ENCODE measurements at regions not wholly inside any gene's neighbourhood (a gene's known extent, or its start where the extent isn't known, plus 50 kb on each side); places are given as distances from the start of the nearest gene placed in this dataset.

- TF ChIP-seq SUZ12 (IDR thresholded peaks at IDR 0.05; ENCODE audit: unreplicated experiment), result no peak
- no peak for TF ChIP-seq SUPT20H (IDR thresholded peaks at IDR 0.05; ENCODE audit: borderline replicate concordance, control insufficient read depth, low read depth, low read length)
- TF ChIP-seq MTA3 (IDR thresholded peaks at IDR 0.05; ENCODE audit: borderline replicate concordance, low read length), result no peak
- ChIA-PET SMC1A (ENCODE audit: uncharacterized antibody, unreplicated experiment) (interaction anchor here (1.1 to 5.6 kb wide), 7 partner anchors 11 to 320 kb away, joined by 3 to 55 read pairs (median 6); no protein-coding TSS in a partner anchor), RAD21 (ENCODE audit: unreplicated experiment) (interaction anchor here (1.1 to 1.8 kb wide), 3 partner anchors 142 to 392 kb away, joined by 3 to 7 read pairs (median 6); partner anchors contain the start of gene PLPP3), CTCF (interaction anchor here (0.5 to 5.4 kb wide), 11 partner anchors 11 to 392 kb away, joined by 3 to 38 read pairs (median 4); no protein-coding TSS in a partner anchor), POLR2A (interaction anchor here (0.6 kb wide), 1 partner anchor 971 kb away, joined by 3 read pairs; no protein-coding TSS in a partner anchor)
- DNase-seq (ENCODE audit: low read depth, low spot score) (no peak), ATAC-seq (peak; percentile 28), FAIRE-seq (no peak)
- no peaks in the 10 kb centered on the region for H3K4me1 ChIP-seq (ENCODE audit: control insufficient read depth, insufficient read depth, low read length)
- intact Hi-C loops (cut with micrococcal nuclease; ENCODE audit: unreplicated experiment) (no loop called here), in situ Hi-C loops (cut with MboI) (no loop called here)
- H3K79me2 ChIP-seq (ENCODE audit: control insufficient read depth, insufficient read depth, low read length), result no peaks in the 10 kb centered on the region
- no peak overlapping the region for H3K4me2 ChIP-seq (ENCODE audit: control insufficient read depth, insufficient read depth)
- H3K4me3 ChIP-seq, result no peak overlapping the region
- no peaks in the 10 kb centered on the region for H3K27me3 ChIP-seq (replicated peaks in 1 of 2; ENCODE audit: control insufficient read depth in 2 of 2, insufficient read depth in 2 of 2, low read length in 1 of 2)
- no peaks in the 10 kb centered on the region for H4K20me1 ChIP-seq (ENCODE audit: control insufficient read depth, insufficient read depth)
- no peak overlapping the region for H3K9ac ChIP-seq (ENCODE audit: control insufficient read depth, insufficient read depth, low read length)
- H3K36me3 ChIP-seq (ENCODE audit: control insufficient read depth in 2 of 2, insufficient read depth in 2 of 2, low read length in 1 of 2), result no peaks in the 10 kb centered on the region
- H2AFZ ChIP-seq (ENCODE audit: control insufficient read depth, low read depth, low read length), result no peak overlapping the region
- no peaks in the 10 kb centered on the region for H3K9me3 ChIP-seq (replicated peaks; ENCODE audit: control insufficient read depth, insufficient read depth, low read length)
- 10% methylated on average over 2 of the region's 2 CpGs for WGBS (ENCODE audit: insufficient coverage, insufficient replicate concordance, low lambda C conversion rate, missing lambda C conversion rate)
- BruUV-seq (replicated peaks), result no TSS peak
- no peak overlapping the region for H3K27ac ChIP-seq (ENCODE audit: control insufficient read depth, insufficient read depth)
Observed at GRCh38 chr1:56189454-56189853, 389.9 kb downstream of the PLPP3 start.

DNA sequence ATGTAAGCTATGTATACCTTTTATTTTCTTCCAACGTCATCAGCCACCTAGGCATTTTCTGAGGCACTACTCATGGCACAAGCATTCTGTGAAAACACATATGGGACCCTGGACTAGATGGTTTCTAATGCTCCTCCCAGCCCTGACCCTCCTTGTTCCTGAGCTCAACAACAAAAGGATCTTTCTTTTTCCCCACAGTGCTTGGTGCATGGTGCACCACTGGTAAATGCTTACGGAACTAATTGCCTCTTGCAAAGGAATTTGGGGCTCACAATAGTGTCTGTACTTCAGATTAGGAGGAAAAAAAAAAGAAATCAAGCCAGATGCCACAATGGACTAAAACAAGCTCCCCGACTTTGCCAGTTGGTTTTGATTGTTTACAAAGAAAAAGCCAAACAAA is 390.5 kb downstream of the PLPP3 start:
- H3K9me3 ChIP-seq (replicated peaks; ENCODE audit: control insufficient read depth, insufficient read depth, low read length), result no peaks in the 10 kb centered on the region
- BruUV-seq (replicated peaks), result no TSS peak
- no peak for FAIRE-seq
- CTCF ChIA-PET, result interaction anchor here (0.6 to 5.4 kb wide), 9 partner anchors 12 to 392 kb away, joined by 3 to 38 read pairs (median 3); no protein-coding TSS in a partner anchor
- RAD21 ChIA-PET (ENCODE audit: unreplicated experiment), result interaction anchor here (0.9 to 1.8 kb wide), 6 partner anchors 14 to 392 kb away, joined by 3 to 7 read pairs (median 3); partner anchors contain the start of gene PLPP3
- no peak overlapping the region for H3K9ac ChIP-seq (ENCODE audit: control insufficient read depth, insufficient read depth, low read length)
- 15% methylated on average over 3 of the region's 3 CpGs for WGBS (ENCODE audit: insufficient coverage, insufficient replicate concordance, low lambda C conversion rate, missing lambda C conversion rate)
- no peak overlapping the region for H3K27ac ChIP-seq (ENCODE audit: control insufficient read depth, insufficient read depth)
- H3K4me1 ChIP-seq (ENCODE audit: control insufficient read depth, insufficient read depth, low read length), result no peaks in the 10 kb centered on the region
- no peaks in the 10 kb centered on the region for H3K27me3 ChIP-seq (replicated peaks in 1 of 2; ENCODE audit: control insufficient read depth in 2 of 2, insufficient read depth in 2 of 2, low read length in 1 of 2)
- intact Hi-C loops (cut with micrococcal nuclease; ENCODE audit: unreplicated experiment), result no loop called here
- no peak; the same call in 2 of the 3 replicates for ATAC-seq
- H3K79me2 ChIP-seq (ENCODE audit: control insufficient read depth, insufficient read depth, low read length), result no peaks in the 10 kb centered on the region
- TF ChIP-seq MYB (IDR thresholded peaks at IDR 0.05; ENCODE audit: borderline replicate concordance, low read depth, low read length), result no peak
- TF ChIP-seq JUND (IDR thresholded peaks at IDR 0.05; ENCODE audit: low read depth, low read length), result no peak
- TF ChIP-seq LARP7 (IDR thresholded peaks at IDR 0.05), result no peak
- TF ChIP-seq, protein P1, sequence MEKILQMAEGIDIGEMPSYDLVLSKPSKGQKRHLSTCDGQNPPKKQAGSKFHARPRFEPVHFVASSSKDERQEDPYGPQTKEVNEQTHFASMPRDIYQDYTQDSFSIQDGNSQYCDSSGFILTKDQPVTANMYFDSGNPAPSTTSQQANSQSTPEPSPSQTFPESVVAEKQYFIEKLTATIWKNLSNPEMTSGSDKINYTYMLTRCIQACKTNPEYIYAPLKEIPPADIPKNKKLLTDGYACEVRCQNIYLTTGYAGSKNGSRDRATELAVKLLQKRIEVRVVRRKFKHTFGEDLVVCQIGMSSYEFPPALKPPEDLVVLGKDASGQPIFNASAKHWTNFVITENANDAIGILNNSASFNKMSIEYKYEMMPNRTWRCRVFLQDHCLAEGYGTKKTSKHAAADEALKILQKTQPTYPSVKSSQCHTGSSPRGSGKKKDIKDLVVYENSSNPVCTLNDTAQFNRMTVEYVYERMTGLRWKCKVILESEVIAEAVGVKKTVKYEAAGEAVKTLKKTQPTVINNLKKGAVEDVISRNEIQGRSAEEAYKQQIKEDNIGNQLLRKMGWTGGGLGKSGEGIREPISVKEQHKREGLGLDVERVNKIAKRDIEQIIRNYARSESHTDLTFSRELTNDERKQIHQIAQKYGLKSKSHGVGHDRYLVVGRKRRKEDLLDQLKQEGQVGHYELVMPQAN (conservative IDR thresholded peaks at IDR 0.05), result no peak
- no peak for TF ChIP-seq NR2F1 (conservative IDR thresholded peaks at IDR 0.05)
- no peak for TF ChIP-seq BCL11A (IDR thresholded peaks at IDR 0.05; ENCODE audit: low read depth, low read length)
- TF ChIP-seq TCF12 (IDR thresholded peaks at IDR 0.05; ENCODE audit: low read depth, low read length), result no peak
- no peak for TF ChIP-seq RUNX3 (IDR thresholded peaks at IDR 0.05; ENCODE audit: low read length)
- no peak for TF ChIP-seq SIN3A (IDR thresholded peaks at IDR 0.05; ENCODE audit: low read depth, low read length)
- no peak for TF ChIP-seq MEF2A (IDR thresholded peaks at IDR 0.05; ENCODE audit: insufficient read depth, low read depth, low read length)
- no peak for TF ChIP-seq RBBP5 (conservative IDR thresholded peaks at IDR 0.05)
- SMC1A ChIA-PET (ENCODE audit: uncharacterized antibody, unreplicated experiment), result interaction anchor here (0.7 to 5.6 kb wide), 13 partner anchors 11 to 388 kb away, joined by 3 to 55 read pairs (median 4); no protein-coding TSS in a partner anchor
- no peaks in the 10 kb centered on the region for H4K20me1 ChIP-seq (ENCODE audit: control insufficient read depth, insufficient read depth)
- POLR2A ChIA-PET, result interaction anchor here (0.6 kb wide), 1 partner anchor 970 kb away, joined by 3 read pairs; no protein-coding TSS in a partner anchor
- DNase-seq (ENCODE audit: low read depth, low spot score), result no peak
- no peak overlapping the region for H3K4me2 ChIP-seq (ENCODE audit: control insufficient read depth, insufficient read depth)
- in situ Hi-C loops (cut with MboI), result no loop called here
- no peaks in the 10 kb centered on the region for H3K36me3 ChIP-seq (ENCODE audit: control insufficient read depth in 2 of 2, insufficient read depth in 2 of 2, low read length in 1 of 2)
- no peak overlapping the region for H2AFZ ChIP-seq (ENCODE audit: control insufficient read depth, low read depth, low read length)
- H3K4me3 ChIP-seq, result no peak overlapping the region
